GM18502 (cell line): ENCODE measurements at regions not wholly inside any gene's neighbourhood (a gene's known extent, or its start where the extent isn't known, plus 50 kb on each side); places are given as distances from the start of the nearest gene placed in this dataset.

ENCODE experiments used
- ATAC-seq: cut with Tn5 transposase; IDR thresholded peaks from one replicate; pipeline ENCODE4 v1.9.1; 2021; ENCODE audit warnings: mild to moderate bottlenecking; ENCODE audit not compliant: unreplicated experiment, poor library complexity

DNA sequence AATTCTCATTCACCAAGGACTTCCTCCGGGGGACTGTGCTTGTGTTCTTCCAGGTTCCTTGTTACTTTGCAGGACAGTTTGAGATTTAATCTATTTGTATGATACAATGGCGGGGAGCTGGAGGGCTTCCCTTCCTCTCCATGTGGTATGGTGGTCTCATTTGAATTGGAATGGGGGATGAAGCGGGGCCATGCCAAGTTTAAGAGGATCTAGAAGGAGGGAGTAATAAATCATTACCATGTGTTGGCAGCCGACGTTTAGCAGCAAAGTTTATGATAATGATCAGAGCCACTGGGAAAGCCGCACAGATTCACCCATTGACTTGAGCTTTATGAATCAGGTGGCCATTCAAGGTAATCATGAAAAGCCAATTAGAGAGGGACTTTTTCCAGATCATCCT lies 355.1 kb upstream of the MGMT start:
- ATAC-seq, result no peak

DNA sequence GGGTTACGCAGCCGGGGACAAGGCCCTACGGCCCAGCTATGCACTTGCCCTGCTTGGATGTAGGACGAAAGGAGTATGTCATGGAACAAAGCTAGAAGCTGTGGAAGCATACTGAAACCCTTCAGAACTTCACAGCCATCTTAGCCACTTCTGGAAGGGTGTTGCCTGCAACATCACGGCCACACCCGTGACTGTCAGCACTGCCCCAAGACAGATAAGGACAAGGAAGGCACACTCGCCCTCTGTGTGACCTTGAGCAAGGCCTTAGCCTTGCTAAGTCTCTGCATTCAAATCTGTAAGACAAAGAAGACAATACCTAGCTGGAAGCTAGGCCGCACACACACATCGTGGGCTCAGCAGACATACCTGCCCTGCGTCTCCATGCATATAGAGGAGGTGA lies 352.5 kb upstream of the MGMT start:
- ATAC-seq, result no peak

DNA sequence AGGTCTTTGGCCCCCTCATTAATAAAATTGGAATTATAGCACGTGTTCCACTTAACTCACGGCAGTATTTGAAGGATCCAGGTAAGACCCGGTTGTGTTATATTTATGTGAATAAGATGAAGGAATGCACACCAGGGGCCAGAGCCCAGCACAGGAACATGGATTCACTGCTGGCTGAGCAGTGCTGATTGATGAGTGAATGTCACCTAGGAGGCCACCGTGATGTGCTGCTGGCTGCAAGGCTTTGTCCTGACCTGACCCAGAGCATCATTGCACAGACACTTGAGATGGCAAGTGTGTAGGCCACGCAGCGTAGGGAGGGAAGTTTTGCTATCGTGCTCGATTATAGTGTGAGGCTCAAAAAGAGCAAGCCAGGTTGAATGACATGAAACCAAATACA lies 350.7 kb upstream of the MGMT start:
- no peak for ATAC-seq

DNA sequence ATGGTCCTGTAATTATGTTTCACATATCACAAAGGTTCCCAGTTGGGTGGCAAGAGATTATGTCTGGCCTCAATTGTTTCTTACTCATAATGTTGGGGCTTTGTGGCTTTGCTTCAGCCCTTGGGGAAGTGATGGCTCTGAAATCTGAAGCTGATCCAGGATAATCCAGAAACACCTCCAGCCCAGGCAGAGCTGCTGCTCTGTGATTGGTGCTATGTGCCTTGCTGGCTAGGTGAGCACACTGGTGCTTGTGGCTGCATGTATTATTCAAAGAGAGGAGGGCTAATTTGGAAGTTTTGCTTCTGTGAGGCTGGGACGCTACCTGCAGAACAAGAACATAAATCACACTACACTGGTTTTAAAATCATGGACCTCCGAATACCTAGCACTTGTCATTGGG lies 346.6 kb upstream of the MGMT start:
- no peak for ATAC-seq

DNA sequence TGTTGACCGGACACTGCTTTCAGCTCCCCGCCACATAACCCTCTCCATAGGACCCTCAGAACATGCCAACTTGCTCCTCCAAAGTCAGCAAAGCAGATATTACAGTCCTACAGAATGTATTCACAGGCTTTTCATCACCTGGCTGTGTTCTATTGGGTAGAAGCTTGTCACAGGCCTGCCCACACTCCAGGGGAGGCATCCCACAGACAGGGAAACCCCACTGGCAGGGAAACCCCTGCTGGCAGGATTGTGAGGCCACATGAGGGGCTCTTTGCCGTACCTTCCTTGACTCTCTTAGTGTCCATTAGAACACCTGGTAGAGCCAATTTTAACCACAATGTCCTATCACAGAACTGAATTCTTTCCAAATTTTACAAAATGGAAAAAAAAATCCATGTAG lies 344.2 kb upstream of the MGMT start:
- no peak for ATAC-seq

DNA sequence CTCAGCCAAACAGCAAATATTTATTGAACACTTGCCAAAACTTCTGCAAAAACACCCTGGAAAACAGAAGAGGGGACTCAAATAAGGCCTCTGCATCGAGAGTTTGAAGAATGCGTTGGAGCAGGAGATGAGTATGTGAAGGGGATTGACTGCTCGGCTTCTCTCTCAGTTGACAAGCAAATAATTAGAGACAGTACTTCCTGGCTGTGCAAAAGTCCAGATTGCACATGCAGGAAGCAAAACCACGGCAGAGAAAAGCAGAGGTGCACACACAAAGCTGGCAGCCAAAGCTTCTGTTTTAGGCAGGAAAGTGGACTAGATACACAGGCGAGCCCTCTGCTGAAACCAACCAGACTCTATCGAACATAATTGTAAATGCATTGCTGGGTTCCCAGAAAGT lies 343.6 kb upstream of the MGMT start:
- ATAC-seq, result no peak

DNA sequence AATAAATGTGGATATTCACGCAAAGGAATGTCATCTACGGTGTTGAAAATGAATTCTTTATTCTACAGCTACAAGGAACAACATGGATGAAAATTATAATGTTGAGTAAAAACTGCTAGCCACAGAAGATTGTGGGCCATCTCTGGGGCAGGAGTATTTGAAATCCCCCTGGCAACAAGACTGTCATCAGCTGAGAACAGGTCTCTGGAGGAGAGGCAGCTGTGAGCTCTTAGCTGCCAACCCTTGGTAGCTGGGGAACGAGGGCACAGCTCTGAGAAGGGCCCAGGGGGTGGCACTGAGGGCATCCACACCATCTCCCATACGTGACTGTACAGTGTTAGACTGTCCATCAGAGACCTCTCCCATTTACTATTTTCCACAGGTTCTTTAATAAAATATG lies 340.1 kb upstream of the MGMT start:
- ATAC-seq, result no peak

DNA sequence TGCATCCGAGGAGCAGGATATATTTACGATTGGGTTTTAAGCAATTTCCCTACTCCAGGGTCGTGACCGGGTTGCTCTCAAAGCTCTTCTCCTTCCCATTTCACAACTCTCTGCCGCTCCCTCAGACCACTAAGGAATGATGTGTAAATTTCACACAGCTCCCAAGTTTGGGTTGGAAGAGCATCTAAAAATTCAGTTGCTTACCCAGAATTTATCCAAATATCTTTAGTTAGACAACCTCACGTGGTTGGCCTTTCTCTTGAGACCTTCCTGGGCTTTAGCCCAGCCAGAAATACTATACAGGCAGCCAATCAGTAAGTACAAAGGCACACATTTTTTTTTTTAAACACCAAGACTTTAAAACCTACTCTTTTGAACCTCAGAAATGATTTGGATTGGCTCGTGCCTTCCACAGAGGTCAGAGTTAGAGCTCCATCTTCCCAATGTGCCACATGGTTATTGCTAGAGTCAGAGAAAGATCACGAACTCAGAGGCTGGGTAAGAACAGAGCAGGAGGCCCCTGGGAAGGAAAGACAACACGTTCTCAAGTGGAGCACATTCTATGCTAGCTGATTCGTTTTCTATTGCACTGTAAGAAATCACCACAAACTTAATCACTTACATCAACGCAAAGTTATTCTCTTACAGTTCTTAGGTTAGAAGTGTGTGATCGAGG lies 335.4 kb upstream of the MGMT start:
- ATAC-seq, result no peak

DNA sequence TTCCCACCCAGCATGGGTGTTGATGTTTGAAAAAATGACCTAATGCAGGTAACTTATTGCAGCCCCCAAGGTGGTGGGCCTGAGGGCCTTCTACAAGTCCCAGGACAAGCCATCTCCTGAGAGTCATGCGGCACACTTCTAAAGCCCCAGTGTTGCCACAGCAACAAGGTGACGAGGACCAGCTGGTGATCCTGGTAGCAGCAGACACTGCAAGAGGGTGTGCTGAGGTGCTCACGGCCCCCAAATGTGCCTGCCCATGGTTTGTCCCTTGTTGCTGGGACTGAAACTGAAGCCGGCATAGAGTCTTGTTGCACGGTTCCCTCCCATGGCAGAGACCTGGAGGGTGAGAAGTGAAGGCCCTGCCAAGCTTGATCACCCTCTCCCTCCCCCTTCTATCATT lies 333.2 kb upstream of the MGMT start:
- ATAC-seq, result no peak

DNA sequence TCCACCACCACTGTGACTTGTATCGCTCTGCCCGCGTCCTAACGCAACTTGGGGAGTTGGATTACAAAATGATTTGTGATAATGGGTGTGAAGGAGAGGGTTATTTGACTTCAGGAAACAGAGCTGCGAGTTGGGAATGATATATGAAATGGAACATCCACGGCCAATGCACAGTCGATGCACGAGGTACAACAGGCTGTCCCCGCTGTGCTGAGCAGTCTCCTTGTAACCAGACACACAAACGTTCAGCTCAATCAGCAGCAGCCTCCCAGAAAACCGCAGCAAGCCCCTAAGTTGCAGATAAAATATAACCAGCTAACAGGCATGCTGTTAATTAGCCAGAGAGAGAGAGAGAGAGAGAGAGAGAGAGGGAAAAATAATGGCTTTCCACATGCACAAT lies 332.7 kb upstream of the MGMT start:
- ATAC-seq, result no peak

DNA sequence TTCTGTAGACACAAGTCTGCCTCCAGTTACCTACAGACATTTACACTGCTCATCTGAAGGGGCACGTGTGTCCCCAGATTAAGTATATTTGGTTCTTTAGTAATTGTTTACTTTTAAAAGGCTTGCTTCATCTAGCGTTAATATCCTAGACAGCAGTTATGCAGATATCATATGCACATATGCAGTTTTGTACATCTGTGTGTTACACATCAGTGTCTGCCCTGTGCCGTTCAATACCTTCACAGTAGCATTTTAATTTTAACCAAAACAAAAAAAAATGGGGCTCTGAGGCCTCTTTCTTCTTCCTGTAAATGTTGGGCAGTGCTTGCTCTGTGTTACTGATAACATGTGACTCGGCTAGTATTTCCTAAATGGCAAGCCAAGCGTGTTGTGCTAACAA lies 331.4 kb upstream of the MGMT start:
- no peak for ATAC-seq

DNA sequence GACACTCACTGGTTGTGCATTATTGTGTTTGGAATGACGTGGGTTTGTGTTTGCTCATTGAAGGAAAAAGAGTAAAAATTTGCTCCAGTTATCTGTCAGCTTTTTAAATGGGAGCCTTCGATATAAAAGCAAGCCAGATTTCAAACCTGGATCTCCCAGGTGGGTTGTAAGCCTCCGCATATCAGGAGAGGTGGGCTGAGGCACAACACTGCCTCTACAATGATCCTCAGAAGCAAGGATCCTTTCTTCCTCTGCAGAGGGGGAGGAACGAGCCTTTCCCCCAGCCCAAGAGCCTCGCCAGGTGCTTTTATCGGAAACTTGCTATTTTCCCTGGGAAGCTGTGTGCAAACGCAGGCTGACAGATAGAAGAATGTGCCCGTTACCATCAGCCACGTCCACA lies 331.0 kb upstream of the MGMT start:
- ATAC-seq, result no peak

DNA sequence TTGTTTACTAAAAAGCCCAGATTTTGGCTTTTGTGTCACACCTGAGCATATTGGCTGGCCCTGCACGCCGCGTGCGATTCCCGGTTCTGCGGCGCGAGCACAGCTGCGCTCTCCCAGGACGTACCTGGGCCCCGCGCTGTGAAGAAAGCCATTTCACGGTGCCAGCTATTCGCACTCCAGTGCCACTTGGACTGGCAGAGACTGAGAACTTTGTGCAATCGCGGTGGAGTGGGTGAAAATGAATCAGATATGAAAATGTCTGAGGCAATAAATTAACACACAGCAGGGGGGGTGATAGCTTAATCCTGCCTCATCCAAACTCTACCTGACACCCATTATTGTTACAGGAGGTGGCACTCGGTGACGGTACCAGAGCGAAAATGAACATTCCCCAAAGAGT lies 330.1 kb upstream of the MGMT start:
- ATAC-seq, result no peak

DNA sequence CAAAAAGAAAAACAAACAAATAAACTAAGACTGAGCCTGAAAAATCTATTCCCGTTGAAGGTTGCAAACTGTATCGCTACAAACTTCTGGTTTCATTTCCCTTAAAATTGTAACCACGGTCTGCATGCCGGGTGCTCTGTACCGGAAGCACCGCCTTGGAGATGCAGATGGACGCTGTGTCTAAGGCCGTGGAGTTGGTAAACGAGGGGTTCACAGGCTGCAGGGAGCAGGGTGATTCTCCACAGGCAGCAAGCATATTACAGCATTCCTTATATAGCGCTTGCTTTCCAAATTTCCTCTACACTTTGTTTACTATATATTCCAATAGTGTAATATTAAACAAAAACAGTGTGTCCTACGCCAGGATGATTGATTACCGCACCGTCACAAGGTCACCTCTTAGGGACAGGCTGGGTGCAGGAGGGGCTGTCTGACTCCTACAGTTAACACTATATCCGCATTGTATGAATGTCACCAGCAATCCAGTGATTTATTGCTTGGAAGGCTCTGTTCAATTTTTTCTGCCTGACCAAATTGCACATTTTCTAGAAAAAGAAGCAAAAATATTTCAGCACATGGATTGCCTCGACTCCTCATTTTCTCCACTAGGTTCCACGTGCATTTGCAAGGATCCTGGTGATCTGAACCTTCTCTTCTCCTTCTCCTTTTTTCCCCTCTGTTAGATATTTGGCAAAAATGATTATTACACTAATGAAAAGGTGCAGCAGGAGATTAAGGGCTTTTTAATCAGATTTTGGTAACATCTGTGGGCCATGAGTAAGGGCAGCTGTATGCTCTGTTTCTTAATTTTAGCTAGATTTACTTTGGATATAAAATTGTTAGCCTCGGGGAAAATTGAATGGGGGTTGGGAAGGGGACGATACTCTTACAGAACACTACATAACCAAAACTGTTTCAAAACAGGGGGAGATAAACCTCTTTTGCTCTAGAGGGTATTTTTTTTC lies 325.8 kb upstream of the MGMT start:
- no peak for ATAC-seq

DNA sequence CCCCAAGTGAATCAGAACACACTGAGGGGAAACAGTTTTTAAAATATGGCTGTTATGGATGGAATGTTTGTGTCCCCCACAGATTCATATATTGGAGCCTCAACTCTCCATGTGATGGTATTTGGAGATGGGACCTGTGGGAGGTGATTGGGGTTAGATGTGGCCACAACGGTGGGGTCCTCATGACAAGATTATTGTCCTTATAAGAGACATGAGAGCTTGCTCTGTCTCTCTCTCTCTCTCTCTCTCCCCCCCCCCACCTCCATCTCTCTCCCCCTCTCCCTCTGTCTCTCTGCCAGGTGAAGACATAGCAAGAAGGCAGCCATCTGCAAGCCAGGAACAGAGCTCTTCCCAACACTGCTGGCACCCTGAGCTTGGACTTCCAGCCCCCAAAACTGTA lies 315.8 kb upstream of the MGMT start:
- no peak for ATAC-seq

DNA sequence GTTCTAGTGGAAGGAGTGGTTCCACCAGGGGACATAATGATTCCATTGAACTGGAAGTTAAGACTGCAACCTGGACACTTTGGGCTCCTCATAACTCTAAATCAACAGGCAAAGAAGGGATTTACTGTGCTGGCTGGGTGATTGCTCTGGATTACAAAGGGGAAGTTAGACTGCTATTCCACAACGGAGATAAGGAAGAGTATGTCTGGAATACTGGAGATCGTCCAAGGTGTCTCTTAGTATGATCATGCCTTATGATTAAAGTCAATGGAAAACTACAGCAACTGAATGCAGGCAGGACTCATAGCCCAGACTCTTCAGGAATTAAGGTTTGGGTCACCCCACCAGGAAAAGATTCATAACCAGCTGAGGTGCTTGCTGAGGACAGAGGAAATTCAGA lies 310.6 kb upstream of the MGMT start:
- no peak for ATAC-seq

DNA sequence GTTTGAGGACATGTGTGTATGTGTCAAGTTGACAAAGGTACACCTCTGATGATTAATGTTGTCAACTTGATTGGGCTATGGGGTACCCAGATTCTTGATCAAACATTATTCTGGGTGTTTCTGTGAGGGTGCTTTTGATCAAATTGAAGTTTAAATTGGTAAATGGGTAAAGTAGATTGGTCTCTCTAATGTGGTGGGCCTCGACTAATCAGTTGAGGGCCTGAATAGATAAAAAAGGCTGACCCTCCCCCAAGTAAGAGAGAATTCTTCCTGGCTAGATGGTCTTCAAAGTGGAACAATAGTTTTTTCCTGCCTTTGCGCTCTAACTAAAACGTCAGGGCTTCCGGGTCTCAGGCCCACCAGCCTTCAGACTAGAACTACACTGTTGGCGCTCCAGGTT lies 309.9 kb upstream of the MGMT start:
- no peak for ATAC-seq

DNA sequence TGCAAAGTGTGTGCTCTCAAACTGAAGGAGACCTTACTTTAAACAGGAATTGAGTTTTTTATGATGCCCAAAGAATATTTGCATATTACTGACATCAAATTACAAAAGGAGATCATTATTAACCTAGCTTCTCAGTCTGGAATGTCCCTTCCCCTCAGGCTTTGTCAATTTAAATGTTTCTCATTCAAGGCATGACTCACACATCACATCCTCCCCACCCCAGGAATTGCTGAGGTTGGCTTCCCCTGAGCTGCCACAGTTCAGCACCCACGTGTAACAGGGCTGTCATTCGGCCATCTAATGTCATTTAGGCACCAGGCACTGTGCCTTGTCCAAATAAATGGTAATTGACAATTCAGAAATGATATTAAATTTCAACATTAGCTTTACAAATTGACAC lies 305.9 kb upstream of the MGMT start:
- no peak for ATAC-seq

DNA sequence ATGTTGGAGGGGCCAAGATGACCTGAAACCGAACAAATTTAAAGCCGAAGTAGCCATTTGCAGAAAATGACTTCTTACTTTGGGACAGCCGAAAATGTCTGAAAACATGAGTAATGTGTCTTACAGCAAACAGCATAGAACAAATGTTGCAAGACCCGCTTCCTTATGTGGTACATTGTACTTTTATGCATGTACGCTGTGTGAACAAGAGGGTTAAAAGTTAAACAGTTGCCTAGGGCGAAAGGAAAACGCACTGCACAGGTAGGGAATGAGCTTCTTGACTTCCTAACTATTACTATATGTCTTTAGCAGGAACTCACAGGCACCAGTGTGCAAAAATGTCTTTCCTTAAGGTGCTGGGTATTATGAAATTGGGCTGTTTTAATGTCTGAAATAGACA lies 303.5 kb upstream of the MGMT start:
- no peak for ATAC-seq

DNA sequence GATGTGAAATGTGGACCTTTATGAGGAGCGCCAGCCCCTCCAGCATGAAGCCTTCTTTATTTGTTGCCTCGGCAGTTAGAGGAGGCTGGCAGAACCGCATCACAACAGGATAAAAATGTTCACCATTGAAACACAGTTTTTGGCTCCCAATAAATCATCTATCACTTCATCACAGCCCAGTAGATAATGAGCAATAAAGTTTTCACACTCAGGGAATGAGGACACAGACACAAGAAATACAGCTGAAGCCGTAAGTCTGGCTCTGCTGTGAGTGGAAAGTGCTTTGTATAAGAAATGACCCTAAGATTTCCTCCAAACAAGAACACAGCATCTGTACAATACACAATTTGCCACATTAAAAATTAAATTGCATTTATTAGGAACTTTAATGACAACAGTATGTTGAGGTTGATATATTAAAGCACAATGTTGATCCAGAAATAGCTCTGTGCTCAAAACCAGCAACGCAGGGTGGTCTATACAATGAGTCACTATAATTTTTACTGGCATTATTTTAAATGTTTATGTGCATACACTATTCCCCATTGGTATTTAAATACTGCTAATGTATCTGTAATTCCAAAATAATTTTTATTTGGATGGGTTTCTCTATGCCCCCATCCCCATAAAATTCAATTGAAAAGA lies 301.8 kb upstream of the MGMT start:
- no peak for ATAC-seq

DNA sequence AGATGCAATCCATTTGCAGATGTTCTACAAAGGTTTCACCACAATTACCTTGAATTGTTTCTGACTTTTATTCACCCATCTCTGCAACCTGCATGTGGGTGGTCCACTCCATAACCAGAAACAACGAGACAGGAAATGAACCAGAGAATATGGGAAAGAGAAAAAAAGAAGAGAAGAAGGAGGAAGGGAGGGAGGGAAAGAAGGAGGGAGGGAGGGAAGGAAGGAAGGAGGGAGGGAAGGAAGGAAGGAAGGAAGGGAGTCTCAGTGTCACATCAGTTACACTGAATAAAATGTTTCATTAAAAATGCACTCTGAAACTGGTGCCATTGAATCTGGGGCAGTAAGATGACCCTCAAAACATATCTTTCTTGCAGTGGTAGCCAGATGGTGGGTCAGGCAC lies 301.3 kb upstream of the MGMT start:
- no peak for ATAC-seq
